ENCODE measurements at regions not wholly inside any gene's neighbourhood (a gene's known extent, or its start where the extent isn't known, plus 50 kb on each side); places are given as distances from the start of the nearest gene placed in this dataset.

- TF ChIP-seq CTCF (IDR thresholded peaks at IDR 0.05; ENCODE audit: borderline replicate concordance, extremely low read depth, low read length, poor library complexity, severe bottlenecking) (no peak), EZH2 (IDR thresholded peaks at IDR 0.05; ENCODE audit: borderline replicate concordance, low read depth, low read length, severe bottlenecking) (no peak)
These were observed 51.3 kb upstream of the PTPN3 start for GRCh38 chr9:109549386-109549785.
